ENCODE measurements at regions not wholly inside any gene's neighbourhood (a gene's known extent, or its start where the extent isn't known, plus 50 kb on each side); places are given as distances from the start of the nearest gene placed in this dataset.
A peak's percentile ranks its signal among the peaks of the same experiment; 100 is the strongest.

DNA sequence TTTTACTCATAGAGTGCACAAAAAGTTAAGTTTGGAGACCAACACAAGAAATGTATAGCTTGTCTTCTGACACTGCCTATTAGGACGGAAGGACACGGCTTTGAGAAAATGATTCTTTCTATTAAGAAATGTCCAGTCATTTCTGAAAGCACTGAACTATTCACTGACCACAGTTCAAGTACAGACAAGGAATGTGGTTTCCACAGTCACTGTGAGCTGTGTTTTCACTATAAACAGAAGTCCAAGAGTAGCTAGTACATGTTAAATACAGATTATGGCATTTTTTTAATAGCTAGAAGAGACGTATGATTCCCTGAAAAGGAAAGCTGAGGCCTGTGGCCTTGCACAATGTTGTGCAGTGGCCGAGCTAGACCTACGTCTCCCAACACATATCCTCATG lies 115.1 kb upstream of the GPM6A start:
- DNase-seq (ENCODE audit: low spot score) = peak; percentile 2
- CTCF ChIA-PET = no interaction called here
- TF ChIP-seq, protein P1, sequence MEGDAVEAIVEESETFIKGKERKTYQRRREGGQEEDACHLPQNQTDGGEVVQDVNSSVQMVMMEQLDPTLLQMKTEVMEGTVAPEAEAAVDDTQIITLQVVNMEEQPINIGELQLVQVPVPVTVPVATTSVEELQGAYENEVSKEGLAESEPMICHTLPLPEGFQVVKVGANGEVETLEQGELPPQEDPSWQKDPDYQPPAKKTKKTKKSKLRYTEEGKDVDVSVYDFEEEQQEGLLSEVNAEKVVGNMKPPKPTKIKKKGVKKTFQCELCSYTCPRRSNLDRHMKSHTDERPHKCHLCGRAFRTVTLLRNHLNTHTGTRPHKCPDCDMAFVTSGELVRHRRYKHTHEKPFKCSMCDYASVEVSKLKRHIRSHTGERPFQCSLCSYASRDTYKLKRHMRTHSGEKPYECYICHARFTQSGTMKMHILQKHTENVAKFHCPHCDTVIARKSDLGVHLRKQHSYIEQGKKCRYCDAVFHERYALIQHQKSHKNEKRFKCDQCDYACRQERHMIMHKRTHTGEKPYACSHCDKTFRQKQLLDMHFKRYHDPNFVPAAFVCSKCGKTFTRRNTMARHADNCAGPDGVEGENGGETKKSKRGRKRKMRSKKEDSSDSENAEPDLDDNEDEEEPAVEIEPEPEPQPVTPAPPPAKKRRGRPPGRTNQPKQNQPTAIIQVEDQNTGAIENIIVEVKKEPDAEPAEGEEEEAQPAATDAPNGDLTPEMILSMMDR (conservative IDR thresholded peaks at IDR 0.05; ENCODE audit: low read depth) = no peak
- no peak overlapping the region for H3K27ac ChIP-seq
- POLR2A ChIA-PET (ENCODE audit: low non-redundant PET) = no interaction called here

DNA sequence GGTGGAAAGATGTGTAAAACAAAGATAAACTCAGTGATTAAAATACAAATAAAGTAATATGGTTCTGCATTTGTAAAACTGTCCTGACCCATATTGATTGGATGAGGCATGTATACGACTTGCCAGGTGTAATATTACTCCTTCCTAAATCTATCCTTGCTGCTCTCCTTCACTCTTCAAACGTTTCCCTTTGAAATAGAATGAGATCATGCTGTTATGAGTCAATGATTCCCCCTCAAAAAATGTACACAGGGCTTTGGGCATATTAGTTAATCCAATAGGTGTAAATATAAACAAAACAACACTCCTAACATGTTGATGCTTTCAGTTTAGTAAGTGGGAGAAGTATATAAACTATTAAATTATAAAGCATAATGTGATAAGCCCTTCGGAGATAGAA lies 117.4 kb upstream of the GPM6A start:
- H3K27ac ChIP-seq = no peak overlapping the region
- DNase-seq (ENCODE audit: low spot score) = no peak
- ChIA-PET CTCF (no interaction called here), POLR2A (ENCODE audit: low non-redundant PET) (no interaction called here)
- TF ChIP-seq, protein P1 (conservative IDR thresholded peaks at IDR 0.05; ENCODE audit: low read depth) = no peak

DNA sequence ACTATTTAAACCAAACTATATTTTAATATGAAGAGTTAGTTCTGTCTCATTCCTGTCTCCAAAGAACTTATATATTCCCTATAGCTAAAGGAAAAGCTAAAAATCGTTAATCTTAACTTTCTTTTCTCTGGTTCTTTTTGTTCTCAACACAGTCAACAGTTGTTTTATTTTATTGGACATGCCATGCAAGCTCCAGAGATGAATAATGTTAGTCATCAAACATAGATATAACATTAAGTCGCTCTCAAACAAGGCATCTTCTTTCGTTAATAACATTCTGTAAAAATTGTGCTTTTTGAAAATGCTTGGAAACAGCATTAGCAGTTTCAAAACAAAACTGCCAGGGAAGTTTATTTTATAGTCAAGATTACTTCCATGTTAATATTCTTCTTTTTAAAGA lies 117.9 kb upstream of the GPM6A start:
- CTCF ChIA-PET = no interaction called here
- TF ChIP-seq, protein P1 (conservative IDR thresholded peaks at IDR 0.05; ENCODE audit: low read depth) = no peak
- H3K27ac ChIP-seq = no peak overlapping the region
- POLR2A ChIA-PET (ENCODE audit: low non-redundant PET) = no interaction called here
- no peak for DNase-seq (ENCODE audit: low spot score)

DNA sequence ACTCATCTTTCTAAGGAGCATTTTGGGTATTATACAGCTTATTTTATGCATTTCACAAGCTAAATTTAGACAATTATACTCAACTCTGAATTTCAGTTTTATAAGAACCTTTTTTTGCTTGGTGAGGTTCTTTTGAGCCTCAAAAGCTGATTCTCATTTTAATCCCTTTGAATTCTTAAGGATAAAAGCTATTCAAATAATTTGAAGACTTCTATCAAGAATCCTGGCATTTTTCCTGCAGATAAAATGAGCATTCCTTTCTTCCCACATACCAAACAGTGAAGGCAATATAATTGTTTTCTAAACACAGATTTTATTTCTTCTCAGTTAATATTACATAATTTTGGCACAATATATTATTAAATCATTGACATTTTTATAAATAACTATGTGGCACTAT lies 118.4 kb upstream of the GPM6A start:
- POLR2A ChIA-PET (ENCODE audit: low non-redundant PET) = no interaction called here
- TF ChIP-seq, protein P1 (conservative IDR thresholded peaks at IDR 0.05; ENCODE audit: low read depth) = no peak
- no peak overlapping the region for H3K27ac ChIP-seq
- DNase-seq (ENCODE audit: low spot score) = no peak
- CTCF ChIA-PET = no interaction called here

DNA sequence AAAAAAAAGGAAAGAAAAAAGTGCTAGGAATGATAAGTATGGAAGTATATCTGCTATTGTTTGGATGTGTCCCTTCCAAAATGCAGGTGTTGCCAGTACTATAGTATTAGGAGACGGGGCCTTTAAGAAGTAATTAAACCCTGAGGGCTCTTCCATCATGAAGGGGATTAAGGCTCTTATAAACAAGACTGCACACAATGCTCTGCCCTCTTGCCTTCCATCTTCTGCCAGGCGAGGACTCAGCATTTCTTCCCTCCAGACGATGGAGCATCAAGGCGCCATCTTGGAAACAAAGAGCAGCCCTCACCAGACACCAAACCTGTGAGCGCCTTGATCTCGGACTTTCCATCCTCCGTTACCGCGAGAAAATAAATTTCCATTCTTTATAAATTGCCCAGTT lies 120.1 kb upstream of the GPM6A start:
- H3K27ac ChIP-seq = no peak overlapping the region
- no peak for DNase-seq (ENCODE audit: low spot score)
- CTCF ChIA-PET = no interaction called here
- TF ChIP-seq, protein P1 (conservative IDR thresholded peaks at IDR 0.05; ENCODE audit: low read depth) = no peak
- POLR2A ChIA-PET (ENCODE audit: low non-redundant PET) = no interaction called here

DNA sequence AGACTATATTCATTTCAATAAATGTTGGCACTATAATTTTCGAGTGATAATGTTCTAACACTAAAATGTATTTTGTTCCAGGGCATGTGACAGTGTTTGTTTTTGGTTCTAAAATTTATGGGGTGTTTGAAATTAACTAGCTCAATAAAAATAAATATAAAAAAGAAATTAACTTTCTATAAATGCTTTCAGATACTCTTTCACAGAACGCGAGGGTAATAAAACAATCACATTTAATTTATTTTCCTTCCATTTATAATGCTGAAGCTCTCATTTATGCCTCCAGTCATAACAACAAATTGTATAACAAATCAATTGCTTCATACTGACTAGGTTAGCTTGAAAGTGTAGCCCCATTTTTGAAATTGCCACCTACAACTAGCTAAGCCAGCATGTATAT lies 122.4 kb upstream of the GPM6A start:
- POLR2A ChIA-PET (ENCODE audit: low non-redundant PET) = no interaction called here
- TF ChIP-seq, protein P1 (conservative IDR thresholded peaks at IDR 0.05; ENCODE audit: low read depth) = no peak
- H3K27ac ChIP-seq = no peak overlapping the region
- CTCF ChIA-PET = interaction anchor here (0.6 to 0.7 kb wide), 4 partner anchors 120 to 1945 kb away, joined by 3 to 5 read pairs (median 3); no protein-coding TSS in a partner anchor
- DNase-seq (ENCODE audit: low spot score) = no peak
